ENCODE measurements at regions not wholly inside any gene's neighbourhood (a gene's known extent, or its start where the extent isn't known, plus 50 kb on each side); places are given as distances from the start of the nearest gene placed in this dataset.

- no peak for TF ChIP-seq CTCF (IDR thresholded peaks at IDR 0.05; ENCODE audit: insufficient read depth, low read length, poor library complexity, severe bottlenecking)
- H3K4me3 ChIP-seq (replicated peaks; ENCODE audit: low read depth, low read length): no peak overlapping the region
- DNase-seq (ENCODE audit: extremely low read depth, insufficient read length): no peak
- no peaks in the 10 kb centered on the region for H3K27me3 ChIP-seq (replicated peaks; ENCODE audit: control insufficient read depth, insufficient read depth, low read length)
- no peaks in the 10 kb centered on the region for H3K36me3 ChIP-seq (ENCODE audit: control insufficient read depth, insufficient read depth, low read length)
Observed at GRCh38 chr4:29278585-29278984, 1441.6 kb upstream of the PCDH7 start.

- Histone ChIP-seq H3K36me3 (ENCODE audit: control insufficient read depth, insufficient read depth, low read length) (no peaks in the 10 kb centered on the region), H3K27me3 (replicated peaks; ENCODE audit: control insufficient read depth, insufficient read depth, low read length) (no peaks in the 10 kb centered on the region), H3K4me3 (replicated peaks; ENCODE audit: low read depth, low read length) (no peak overlapping the region)
- no peak for DNase-seq (ENCODE audit: extremely low read depth, insufficient read length)
- TF ChIP-seq CTCF (IDR thresholded peaks at IDR 0.05; ENCODE audit: insufficient read depth, low read length, poor library complexity, severe bottlenecking): no peak
Observed at GRCh38 chr4:29289118-29289517, 1431.1 kb upstream of the PCDH7 start.

GRCh38 chr4:29295280-29295679, 1424.9 kb upstream of the PCDH7 start:
- Histone ChIP-seq H3K4me3 (replicated peaks; ENCODE audit: low read depth, low read length) (no peak overlapping the region), H3K36me3 (ENCODE audit: control insufficient read depth, insufficient read depth, low read length) (no peaks in the 10 kb centered on the region), H3K27me3 (replicated peaks; ENCODE audit: control insufficient read depth, insufficient read depth, low read length) (no peaks in the 10 kb centered on the region)
- DNase-seq (ENCODE audit: extremely low read depth, insufficient read length): no peak
- no peak for TF ChIP-seq CTCF (IDR thresholded peaks at IDR 0.05; ENCODE audit: insufficient read depth, low read length, poor library complexity, severe bottlenecking)

- no peak for TF ChIP-seq CTCF (IDR thresholded peaks at IDR 0.05; ENCODE audit: insufficient read depth, low read length, poor library complexity, severe bottlenecking)
Observed at GRCh38 chr4:29304595-29304994, 1415.6 kb upstream of the PCDH7 start.

GRCh38 chr4:29307256-29307655, 1412.9 kb upstream of the PCDH7 start:
- Histone ChIP-seq H3K36me3 (ENCODE audit: control insufficient read depth, insufficient read depth, low read length) (no peaks in the 10 kb centered on the region), H3K4me3 (replicated peaks; ENCODE audit: low read depth, low read length) (no peak overlapping the region), H3K27me3 (replicated peaks; ENCODE audit: control insufficient read depth, insufficient read depth, low read length) (no peaks in the 10 kb centered on the region)
- no peak for DNase-seq (ENCODE audit: extremely low read depth, insufficient read length)
- TF ChIP-seq CTCF (IDR thresholded peaks at IDR 0.05; ENCODE audit: insufficient read depth, low read length, poor library complexity, severe bottlenecking): no peak

More at GRCh38 chr4:29304595-29304994, 1415.6 kb upstream of the PCDH7 start:
- Histone ChIP-seq H3K36me3 (ENCODE audit: control insufficient read depth, insufficient read depth, low read length) (no peaks in the 10 kb centered on the region), H3K4me3 (replicated peaks; ENCODE audit: low read depth, low read length) (no peak overlapping the region), H3K27me3 (replicated peaks; ENCODE audit: control insufficient read depth, insufficient read depth, low read length) (no peaks in the 10 kb centered on the region)
- DNase-seq (ENCODE audit: extremely low read depth, insufficient read length): no peak

- DNase-seq (ENCODE audit: extremely low read depth, insufficient read length): no peak
- Histone ChIP-seq H3K4me3 (replicated peaks; ENCODE audit: low read depth, low read length) (no peak overlapping the region), H3K36me3 (ENCODE audit: control insufficient read depth, insufficient read depth, low read length) (no peaks in the 10 kb centered on the region), H3K27me3 (replicated peaks; ENCODE audit: control insufficient read depth, insufficient read depth, low read length) (no peaks in the 10 kb centered on the region)
- TF ChIP-seq CTCF (IDR thresholded peaks at IDR 0.05; ENCODE audit: insufficient read depth, low read length, poor library complexity, severe bottlenecking): no peak
Observed at GRCh38 chr4:29307755-29308154, 1412.4 kb upstream of the PCDH7 start.
